ENCODE measurements at regions not wholly inside any gene's neighbourhood (a gene's known extent, or its start where the extent isn't known, plus 50 kb on each side); places are given as distances from the start of the nearest gene placed in this dataset.
"Not testable (repeated sequence)": the region's sequence is repeated elsewhere in the genome, so short reads cannot be mapped to it uniquely, and the experiment has no call there.

GRCh38 chr9:80489329-80489728 is 917.6 kb downstream of the TLE4 start:
- DNase-seq: no peak
- intact Hi-C loops (cut with DNase I; ENCODE audit: low total_unique reads): no loop called here

GRCh38 chr9:80485420-80486250 is 913.9 kb downstream of the TLE4 start:
- ATAC-seq (no peak), DNase-seq (no peak)
- intact Hi-C loops (cut with DNase I; ENCODE audit: low total_unique reads): no loop called here
- Histone ChIP-seq H3K4me1 (no peaks in the 10 kb centered on the region), H3K27ac (no peak overlapping the region), H3K36me3 (no peaks in the 10 kb centered on the region), H3K4me3 (no peak overlapping the region), H3K9me3 (peaks cover 0 to 6% (median 0%) of the 10 kb centered on the region in 3 donors), H3K27me3 (no peaks in the 10 kb centered on the region)
- TF ChIP-seq CTCF (IDR thresholded peaks at IDR 0.05 in 4 of 5, conservative IDR thresholded peaks at IDR 0.05 in 1 of 5): no peak
- no peak for TF ChIP-seq POLR2A (IDR thresholded peaks at IDR 0.05)
- in situ Hi-C loops (cut with MboI; ENCODE audit: low sequenced_read_pairs in 4 of 4): no loop called here

More at GRCh38 chr9:80489329-80489728, 917.6 kb downstream of the TLE4 start:
- Histone ChIP-seq H3K27ac (no peak overlapping the region), H3K36me3 (no peaks in the 10 kb centered on the region), H3K27me3 (no peaks in the 10 kb centered on the region), H3K4me3 (no peak overlapping the region), H3K4me1 (no peaks in the 10 kb centered on the region), H3K9me3 (no peaks in the 10 kb centered on the region)
- in situ Hi-C loops (cut with MboI; ENCODE audit: low sequenced_read_pairs in 4 of 4): no loop called here
- TF ChIP-seq CTCF (IDR thresholded peaks at IDR 0.05 in 4 of 5, conservative IDR thresholded peaks at IDR 0.05 in 1 of 5): no peak
- TF ChIP-seq POLR2A (IDR thresholded peaks at IDR 0.05): no peak
- no peak for ATAC-seq

- H3K27me3 ChIP-seq; H3K4me1 ChIP-seq; H3K9me3 ChIP-seq; intact Hi-C loops (cut with DNase I; ENCODE audit: low total_unique reads); ATAC-seq; H3K36me3 ChIP-seq; H3K4me3 ChIP-seq; H3K27ac ChIP-seq; DNase-seq; in situ Hi-C loops (cut with MboI; ENCODE audit: low sequenced_read_pairs in 4 of 4): not testable (repeated sequence)
These were observed 910.5 kb downstream of the TLE4 start for GRCh38 chr9:80482251-80482650.

GRCh38 chr9:80467632-80468031 is 895.9 kb downstream of the TLE4 start:
- TF ChIP-seq POLR2A (IDR thresholded peaks at IDR 0.05) (no peak), CTCF (IDR thresholded peaks at IDR 0.05 in 4 of 5, conservative IDR thresholded peaks at IDR 0.05 in 1 of 5) (no peak)
- H3K4me1 ChIP-seq: no peaks in the 10 kb centered on the region
- in situ Hi-C loops (cut with MboI; ENCODE audit: low sequenced_read_pairs in 4 of 4) (no loop called here), intact Hi-C loops (cut with DNase I; ENCODE audit: low total_unique reads) (no loop called here)
- no peaks in the 10 kb centered on the region for H3K27me3 ChIP-seq
- no peak overlapping the region for H3K4me3 ChIP-seq
- H3K9me3 ChIP-seq: no peaks in the 10 kb centered on the region
- DNase-seq: no peak
- ATAC-seq: no peak
- no peak overlapping the region for H3K27ac ChIP-seq
- H3K36me3 ChIP-seq: no peaks in the 10 kb centered on the region

GRCh38 chr9:80465556-80465955 is 893.8 kb downstream of the TLE4 start:
- Histone ChIP-seq H3K36me3 (no peaks in the 10 kb centered on the region), H3K27me3 (no peaks in the 10 kb centered on the region), H3K4me3 (no peak overlapping the region), H3K4me1 (no peaks in the 10 kb centered on the region), H3K9me3 (no peaks in the 10 kb centered on the region), H3K27ac (no peak overlapping the region)
- in situ Hi-C loops (cut with MboI; ENCODE audit: low sequenced_read_pairs in 4 of 4): no loop called here
- DNase-seq (no peak), ATAC-seq (no peak)
- TF ChIP-seq POLR2A (IDR thresholded peaks at IDR 0.05): no peak
- no peak for TF ChIP-seq CTCF (IDR thresholded peaks at IDR 0.05 in 4 of 5, conservative IDR thresholded peaks at IDR 0.05 in 1 of 5)
- intact Hi-C loops (cut with DNase I; ENCODE audit: low total_unique reads): no loop called here
